GF-D8 (cell line): ENCODE measurements at regions not wholly inside any gene's neighbourhood (a gene's known extent, or its start where the extent isn't known, plus 50 kb on each side); places are given as distances from the start of the nearest gene placed in this dataset.

Source experiments
- DNase-seq: peaks from one replicate; lab custom pipeline; 2025; lab: John Stamatoyannopoulos, UW

- DNase-seq = no peak
Observed at GRCh38 chr13:85665286-85665685, 133.9 kb downstream of the SLITRK6 start.

GRCh38 chr13:85663856-85664255 is 135.4 kb downstream of the SLITRK6 start:
- DNase-seq = no peak

GRCh38 chr13:85662186-85662585 is 137.0 kb downstream of the SLITRK6 start:
- no peak for DNase-seq

- DNase-seq = no peak
Observed at GRCh38 chr13:85661675-85662074, 137.5 kb downstream of the SLITRK6 start.

- DNase-seq = no peak
Observed at GRCh38 chr13:85659493-85659892, 139.7 kb downstream of the SLITRK6 start.

GRCh38 chr13:85657942-85658341 is 141.3 kb downstream of the SLITRK6 start:
- DNase-seq = no peak

- no peak for DNase-seq
Observed at GRCh38 chr13:85655040-85655439, 144.2 kb downstream of the SLITRK6 start.

GRCh38 chr13:85654227-85654626 is 145.0 kb downstream of the SLITRK6 start:
- no peak for DNase-seq

GRCh38 chr13:85653681-85654080 is 145.5 kb downstream of the SLITRK6 start:
- DNase-seq = no peak

GRCh38 chr13:85652491-85652890 is 146.7 kb downstream of the SLITRK6 start:
- no peak for DNase-seq

GRCh38 chr13:85651440-85651839 is 147.8 kb downstream of the SLITRK6 start:
- DNase-seq = no peak

GRCh38 chr13:85650613-85651012 is 148.6 kb downstream of the SLITRK6 start:
- no peak for DNase-seq

- no peak for DNase-seq
Observed at GRCh38 chr13:85640727-85641126, 158.5 kb downstream of the SLITRK6 start.

- no peak for DNase-seq
Observed at GRCh38 chr13:85638815-85639393, 160.3 kb downstream of the SLITRK6 start.

GRCh38 chr13:85638265-85638664 is 161.0 kb downstream of the SLITRK6 start:
- DNase-seq = no peak

GRCh38 chr13:85632526-85633195 is 166.6 kb downstream of the SLITRK6 start:
- no peak for DNase-seq

GRCh38 chr13:85631801-85632200 is 167.4 kb downstream of the SLITRK6 start:
- DNase-seq = no peak

GRCh38 chr13:85626603-85627002 is 172.6 kb downstream of the SLITRK6 start:
- no peak for DNase-seq

- no peak for DNase-seq
Observed at GRCh38 chr13:85619321-85619720, 179.9 kb downstream of the SLITRK6 start.

GRCh38 chr13:85618521-85618920 is 180.7 kb downstream of the SLITRK6 start:
- DNase-seq = no peak

- DNase-seq = no peak
Observed at GRCh38 chr13:85616275-85616674, 182.9 kb downstream of the SLITRK6 start.

- DNase-seq = no peak
Observed at GRCh38 chr13:85615031-85615430, 184.2 kb downstream of the SLITRK6 start.

GRCh38 chr13:85610024-85610423 is 189.2 kb downstream of the SLITRK6 start:
- DNase-seq = no peak

GRCh38 chr13:85608255-85608829 is 190.9 kb downstream of the SLITRK6 start:
- no peak for DNase-seq
